Natural killer cell (primary cell): ENCODE measurements at regions not wholly inside any gene's neighbourhood (a gene's known extent, or its start where the extent isn't known, plus 50 kb on each side); places are given as distances from the start of the nearest gene placed in this dataset.

ENCODE experiments used
- ATAC-seq, 3 donors: fragments of 150-1000 bp in 2 of 3; fragments of 200-7000 bp in 1 of 3; cut with Tn5 transposase; 1 replicate in 1 of 3; 2 replicates in 2 of 3; pipeline ENCODE4 v1.10.0; 2021; ENCODE audit warnings: mild to moderate bottlenecking in 2 of 3, moderate library complexity in 2 of 3
- DNase-seq, 2 donors: peaks; one replicate each; pipeline versions ENCODE4 v3.0.0 to v3.0.0-alpha.2; 2013 to 2021; ENCODE audit warnings: mixed read lengths in 1 of 2
- H3K27ac ChIP-seq: one replicate; pipeline ENCODE4 v1.5.1; 2013; ENCODE audit warnings: mild to moderate bottlenecking, low read length
- H3K27me3 ChIP-seq: one replicate; pipeline ENCODE4 v1.6.1; 2013; ENCODE audit warnings: low read length; ENCODE audit not compliant: control insufficient read depth, insufficient read depth
- H3K36me3 ChIP-seq: one replicate; pipeline ENCODE4 v1.6.1; 2013; ENCODE audit warnings: low read length; ENCODE audit not compliant: control insufficient read depth, insufficient read depth
- H3K4me1 ChIP-seq: one replicate; pipeline ENCODE4 v1.6.1; 2013; ENCODE audit warnings: low read length; ENCODE audit not compliant: control insufficient read depth, insufficient read depth
- H3K4me3 ChIP-seq: one replicate; pipeline ENCODE4 v1.5.1; 2013; ENCODE audit warnings: low read length
- H3K9me3 ChIP-seq: one replicate; pipeline ENCODE4 v1.6.1; 2013; ENCODE audit warnings: low read length; ENCODE audit not compliant: control insufficient read depth, insufficient read depth
- H3K27ac Mint-ChIP-seq, 2 donors: one replicate each; pipeline ENCODE4 v1.8.0; 2022; ENCODE audit warnings: mild to moderate bottlenecking in 2 of 2, mixed read lengths in 2 of 2, moderate library complexity in 1 of 2
- H3K27me3 Mint-ChIP-seq, 2 donors: one replicate each; pipeline ENCODE4 v1.8.0; 2022; ENCODE audit warnings: low read depth in 2 of 2, mixed read lengths in 2 of 2
- H3K36me3 Mint-ChIP-seq: one replicate; pipeline ENCODE4 v1.8.0; 2022; ENCODE audit warnings: mixed read lengths
- H3K4me1 Mint-ChIP-seq, 2 donors: one replicate each; pipeline ENCODE4 v1.8.0; 2022; ENCODE audit warnings: mixed read lengths in 2 of 2
- H3K4me3 Mint-ChIP-seq: one replicate; pipeline ENCODE4 v1.8.0; 2022; ENCODE audit warnings: mild to moderate bottlenecking, moderate library complexity, mixed read lengths
- H3K9me3 Mint-ChIP-seq, 2 donors: one replicate each; pipeline ENCODE4 v1.8.0; 2022; ENCODE audit warnings: mixed read lengths in 2 of 2
- WGBS: methylation state at CpG from one replicate; pipeline ENCODE4 v1.1.7; 2013; ENCODE audit warnings: missing lambda C conversion rate; ENCODE audit not compliant: insufficient coverage; 5-methylcytosine and 5-hydroxymethylcytosine counted together
- intact Hi-C: fragments of 100-400 bp; cut with micrococcal nuclease; formaldehyde crosslinking; loops from one replicate; pipeline ENCODE4 v1.14.2; 2022
- TF ChIP-seq, protein P1 (sequence below): fragments of 200-600 bp; IDR thresholded peaks from one replicate; pipeline ENCODE4 v1.8.0; 2022; ENCODE audit warnings: antibody characterized with exemption

DNA sequence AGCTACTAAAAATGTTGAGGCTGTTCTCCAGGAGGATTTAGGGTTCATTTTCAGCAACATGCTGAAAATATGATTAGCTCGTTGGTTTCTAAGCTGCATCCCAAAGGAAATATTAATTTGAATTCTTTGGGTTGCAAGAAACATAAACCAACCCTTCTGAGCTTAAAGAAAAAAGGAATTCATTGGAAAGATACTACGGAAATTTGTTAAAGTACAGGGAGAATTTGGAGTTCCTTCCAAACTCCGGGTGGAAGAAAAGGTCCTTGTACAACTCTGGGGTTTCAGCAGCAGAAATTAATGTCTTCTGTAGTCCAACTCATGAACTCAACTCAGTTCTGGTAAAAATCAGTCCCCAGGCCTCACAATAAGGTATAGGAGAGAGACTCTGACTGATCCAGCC is 712.9 kb downstream of the UTRN start:
- Mint-ChIP-seq H3K9me3 (no peaks in the 10 kb centered on the region), H3K4me1 (no peaks in the 10 kb centered on the region), H3K4me3 (no peak overlapping the region), H3K36me3 (no peaks in the 10 kb centered on the region), H3K27ac (no peak overlapping the region), H3K27me3 (peaks cover 11 to 40% of the 10 kb centered on the region in 2 donors)
- ATAC-seq (no peak), DNase-seq (no peak)
- intact Hi-C loops: no loop called here
- Histone ChIP-seq H3K4me1 (no peaks in the 10 kb centered on the region), H3K36me3 (no peaks in the 10 kb centered on the region), H3K4me3 (no peak overlapping the region), H3K27ac (no peak overlapping the region), H3K9me3 (no peaks in the 10 kb centered on the region), H3K27me3 (no peaks in the 10 kb centered on the region)
- 93% methylated on average over 3 of the region's 3 CpGs for WGBS
- TF ChIP-seq, protein P1, sequence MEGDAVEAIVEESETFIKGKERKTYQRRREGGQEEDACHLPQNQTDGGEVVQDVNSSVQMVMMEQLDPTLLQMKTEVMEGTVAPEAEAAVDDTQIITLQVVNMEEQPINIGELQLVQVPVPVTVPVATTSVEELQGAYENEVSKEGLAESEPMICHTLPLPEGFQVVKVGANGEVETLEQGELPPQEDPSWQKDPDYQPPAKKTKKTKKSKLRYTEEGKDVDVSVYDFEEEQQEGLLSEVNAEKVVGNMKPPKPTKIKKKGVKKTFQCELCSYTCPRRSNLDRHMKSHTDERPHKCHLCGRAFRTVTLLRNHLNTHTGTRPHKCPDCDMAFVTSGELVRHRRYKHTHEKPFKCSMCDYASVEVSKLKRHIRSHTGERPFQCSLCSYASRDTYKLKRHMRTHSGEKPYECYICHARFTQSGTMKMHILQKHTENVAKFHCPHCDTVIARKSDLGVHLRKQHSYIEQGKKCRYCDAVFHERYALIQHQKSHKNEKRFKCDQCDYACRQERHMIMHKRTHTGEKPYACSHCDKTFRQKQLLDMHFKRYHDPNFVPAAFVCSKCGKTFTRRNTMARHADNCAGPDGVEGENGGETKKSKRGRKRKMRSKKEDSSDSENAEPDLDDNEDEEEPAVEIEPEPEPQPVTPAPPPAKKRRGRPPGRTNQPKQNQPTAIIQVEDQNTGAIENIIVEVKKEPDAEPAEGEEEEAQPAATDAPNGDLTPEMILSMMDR: no peak

DNA sequence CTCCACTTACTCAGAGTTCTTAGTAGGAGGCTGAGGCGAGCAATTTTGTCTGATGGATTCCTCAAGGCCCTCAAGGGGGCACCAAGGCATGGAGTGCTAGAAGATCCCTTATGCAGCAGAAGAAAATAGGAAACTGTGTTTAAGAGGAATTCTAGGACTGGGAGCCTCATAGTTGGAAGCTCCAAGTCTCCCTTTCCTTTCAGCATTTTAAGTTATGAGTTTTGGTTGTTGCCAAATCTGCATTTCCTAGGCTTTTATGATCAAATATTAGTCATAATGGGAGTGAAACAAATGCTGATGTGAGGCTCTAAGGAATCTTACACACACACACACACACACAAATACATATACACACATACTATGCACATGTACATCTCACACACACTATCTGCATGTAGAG is 714.0 kb downstream of the UTRN start:
- Histone ChIP-seq H3K9me3 (no peaks in the 10 kb centered on the region), H3K36me3 (no peaks in the 10 kb centered on the region), H3K27me3 (no peaks in the 10 kb centered on the region), H3K4me3 (no peak overlapping the region), H3K4me1 (no peaks in the 10 kb centered on the region), H3K27ac (no peak overlapping the region)
- H3K4me3 Mint-ChIP-seq: no peak overlapping the region
- H3K4me1 Mint-ChIP-seq: no peaks in the 10 kb centered on the region
- TF ChIP-seq, protein P1: no peak
- H3K27ac Mint-ChIP-seq: no peak overlapping the region
- peaks cover 11 to 36% of the 10 kb centered on the region in 2 donors for H3K27me3 Mint-ChIP-seq
- DNase-seq (no peak), ATAC-seq (no peak)
- H3K9me3 Mint-ChIP-seq: no peaks in the 10 kb centered on the region
- intact Hi-C loops: no loop called here
- WGBS: 100% methylated on average over 1 of the region's 1 CpG
- no peaks in the 10 kb centered on the region for H3K36me3 Mint-ChIP-seq

DNA sequence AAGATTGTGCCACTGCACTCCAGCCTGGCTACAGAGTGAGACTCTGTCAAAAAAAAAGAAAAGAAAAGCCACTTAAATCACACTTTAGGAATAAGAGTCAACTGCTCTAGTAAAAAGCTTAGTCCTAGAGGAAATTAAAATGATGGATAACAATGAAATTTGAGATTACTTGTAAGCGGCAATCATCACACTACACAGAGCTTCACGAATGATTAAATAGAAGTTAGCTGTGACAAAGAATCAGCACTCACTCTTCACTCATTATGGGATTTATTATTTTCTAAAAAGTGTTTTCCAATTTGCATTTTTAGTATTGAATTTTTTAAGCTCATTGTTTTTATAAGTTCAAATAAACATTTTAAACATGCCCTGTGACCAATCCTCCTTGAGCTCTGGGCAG is 718.0 kb downstream of the UTRN start:
- Histone ChIP-seq H3K4me1 (no peaks in the 10 kb centered on the region), H3K4me3 (no peak overlapping the region), H3K27me3 (peaks cover 3% of the 10 kb centered on the region), H3K27ac (no peak overlapping the region), H3K36me3 (no peaks in the 10 kb centered on the region), H3K9me3 (no peaks in the 10 kb centered on the region)
- Mint-ChIP-seq H3K9me3 (peaks cover 0 to 2% of the 10 kb centered on the region in 2 donors), H3K27ac (no peak overlapping the region), H3K4me1 (no peaks in the 10 kb centered on the region), H3K4me3 (no peak overlapping the region), H3K27me3 (peaks cover 22 to 33% of the 10 kb centered on the region in 2 donors), H3K36me3 (no peaks in the 10 kb centered on the region)
- TF ChIP-seq, protein P1: no peak
- ATAC-seq (no peak), DNase-seq (no peak)
- no CpG with 5 or more reads among the region's 2 CpGs for WGBS
- intact Hi-C loops: no loop called here

GRCh38 chr6:145006914-145007313 is 721.8 kb downstream of the UTRN start:
- TF ChIP-seq, protein P1: no peak
- intact Hi-C loops: no loop called here
- H3K27me3 ChIP-seq: peaks cover 5% of the 10 kb centered on the region
- ATAC-seq (no peak), DNase-seq (no peak)
- no peak overlapping the region for H3K27ac ChIP-seq
- Mint-ChIP-seq H3K4me3 (no peak overlapping the region), H3K4me1 (no peaks in the 10 kb centered on the region), H3K27ac (no peak overlapping the region), H3K36me3 (no peaks in the 10 kb centered on the region), H3K27me3 (peaks cover 19 to 32% of the 10 kb centered on the region in 2 donors), H3K9me3 (peaks cover 0 to 2% of the 10 kb centered on the region in 2 donors)
- H3K9me3 ChIP-seq: no peaks in the 10 kb centered on the region
- H3K36me3 ChIP-seq: no peaks in the 10 kb centered on the region
- WGBS: 97% methylated on average over 6 of the region's 6 CpGs
- H3K4me3 ChIP-seq: no peak overlapping the region
- H3K4me1 ChIP-seq: no peaks in the 10 kb centered on the region
